ENCODE measurements at regions not wholly inside any gene's neighbourhood (a gene's known extent, or its start where the extent isn't known, plus 50 kb on each side); places are given as distances from the start of the nearest gene placed in this dataset.

GRCh38 chr2:173754165-173754564, 211.0 kb downstream of the SP3 start:
- ATAC-seq (no peak), DNase-seq (ENCODE audit: low spot score) (no peak)
- no peak overlapping the region for H3K4me3 Mint-ChIP-seq
- no peaks in the 10 kb centered on the region for H3K27me3 Mint-ChIP-seq (ENCODE audit: low read depth)
- POLR2A ChIA-PET: no interaction called here
- H3K9me3 Mint-ChIP-seq: no peaks in the 10 kb centered on the region
- CTCF ChIA-PET: no interaction called here
- H3K36me3 Mint-ChIP-seq: no peaks in the 10 kb centered on the region
- TF ChIP-seq ATF3 (CRISPR knock-in tag; conservative IDR thresholded peaks at IDR 0.05) (no peak), ATF6 (CRISPR knock-in tag; IDR thresholded peaks at IDR 0.05) (no peak), RORB (CRISPR knock-in tag; IDR thresholded peaks at IDR 0.05) (no peak), USF1 (CRISPR knock-in tag; IDR thresholded peaks at IDR 0.05) (no peak), CTCF (IDR thresholded peaks at IDR 0.05) (no peak), IRF1 (CRISPR knock-in tag; IDR thresholded peaks at IDR 0.05) (no peak), ZNF416 (CRISPR knock-in tag; IDR thresholded peaks at IDR 0.05) (no peak)
- no peak overlapping the region for H3K27ac Mint-ChIP-seq
- H3K4me1 Mint-ChIP-seq: peaks cover 55% of the 10 kb centered on the region

GRCh38 chr2:173754837-173755236, 210.3 kb downstream of the SP3 start:
- TF ChIP-seq RORB (CRISPR knock-in tag; IDR thresholded peaks at IDR 0.05) (no peak), GRHL2 (CRISPR knock-in tag; IDR thresholded peaks at IDR 0.05; ENCODE audit: insufficient replicate concordance, severe bottlenecking) (no peak), NFATC4 (CRISPR knock-in tag; IDR thresholded peaks at IDR 0.05) (no peak), E2F4 (CRISPR knock-in tag; IDR thresholded peaks at IDR 0.05; ENCODE audit: borderline replicate concordance, low read depth) (no peak), CREB1 (CRISPR knock-in tag; IDR thresholded peaks at IDR 0.05) (no peak), ETV6 (CRISPR knock-in tag; IDR thresholded peaks at IDR 0.05) (no peak), ATF6 (CRISPR knock-in tag; IDR thresholded peaks at IDR 0.05) (no peak)
- ChIA-PET CTCF (no interaction called here), POLR2A (no interaction called here)
- Mint-ChIP-seq H3K4me3 (no peak overlapping the region), H3K9me3 (no peaks in the 10 kb centered on the region), H3K4me1 (peaks cover 55% of the 10 kb centered on the region), H3K27me3 (ENCODE audit: low read depth) (no peaks in the 10 kb centered on the region), H3K27ac (no peak overlapping the region; the same call in 1 of the 2 replicates), H3K36me3 (no peaks in the 10 kb centered on the region)
- ATAC-seq (no peak), DNase-seq (ENCODE audit: low spot score) (no peak)

GRCh38 chr2:173755798-173756197, 209.4 kb downstream of the SP3 start:
- no peak for DNase-seq (ENCODE audit: low spot score)
- no peak for TF ChIP-seq FOXJ3 (CRISPR knock-in tag; IDR thresholded peaks at IDR 0.05; ENCODE audit: borderline replicate concordance)
- TF ChIP-seq NR2C2 (CRISPR knock-in tag; IDR thresholded peaks at IDR 0.05): no peak
- TF ChIP-seq SMAD4 (CRISPR knock-in tag; IDR thresholded peaks at IDR 0.05): no peak
- TF ChIP-seq ZNF423 (CRISPR knock-in tag; IDR thresholded peaks at IDR 0.05): no peak
- TF ChIP-seq ETV6 (CRISPR knock-in tag; IDR thresholded peaks at IDR 0.05): no peak
- no peak for TF ChIP-seq HMGA2 (CRISPR knock-in tag; IDR thresholded peaks at IDR 0.05)
- TF ChIP-seq ZNF219 (CRISPR knock-in tag; IDR thresholded peaks at IDR 0.05; ENCODE audit: borderline replicate concordance): no peak
- TF ChIP-seq MYBL2 (CRISPR knock-in tag; IDR thresholded peaks at IDR 0.05): no peak
- TF ChIP-seq ZMAT4 (CRISPR knock-in tag; IDR thresholded peaks at IDR 0.05): no peak
- no peak for TF ChIP-seq JAZF1 (CRISPR knock-in tag; IDR thresholded peaks at IDR 0.05)
- H3K9me3 Mint-ChIP-seq: no peaks in the 10 kb centered on the region
- POLR2A ChIA-PET: no interaction called here
- CTCF ChIA-PET: interaction anchor here (0.8 kb wide), 1 partner anchor 9 kb away, joined by 3 read pairs; no protein-coding TSS in a partner anchor
- H3K4me1 Mint-ChIP-seq: peaks cover 51% of the 10 kb centered on the region
- H3K27me3 Mint-ChIP-seq (ENCODE audit: low read depth): no peaks in the 10 kb centered on the region
- no peak overlapping the region for H3K4me3 Mint-ChIP-seq
- no peak for ATAC-seq
- H3K27ac Mint-ChIP-seq: no peak overlapping the region
- no peaks in the 10 kb centered on the region for H3K36me3 Mint-ChIP-seq

Data from WTC11 (cell line).